ENCODE measurements at regions not wholly inside any gene's neighbourhood (a gene's known extent, or its start where the extent isn't known, plus 50 kb on each side); places are given as distances from the start of the nearest gene placed in this dataset.
A peak's percentile ranks its signal among the peaks of the same experiment; 100 is the strongest.

DNA sequence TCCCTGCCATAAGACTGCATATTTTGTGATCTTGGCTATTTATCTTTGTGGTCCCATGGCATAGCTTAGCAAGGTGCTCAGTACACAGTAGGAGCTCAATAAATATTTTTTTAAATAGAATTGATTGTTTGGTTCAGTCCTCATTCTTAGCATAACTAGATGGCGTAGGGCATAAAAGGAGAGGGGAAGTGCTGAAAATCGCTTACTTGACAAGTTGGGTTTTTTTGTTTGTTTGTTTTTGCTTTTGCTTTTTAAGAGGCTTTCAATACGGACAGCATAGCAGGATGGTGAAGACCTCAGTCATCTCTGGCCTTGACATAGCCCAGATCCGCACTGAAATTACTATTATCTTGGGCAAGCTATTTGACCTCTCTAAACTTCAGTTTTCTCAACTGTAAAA is 86.6 kb upstream of the RANBP3L start:
- intact Hi-C loops (cut with micrococcal nuclease): no loop called here
- peaks cover 37% of the 10 kb centered on the region for H3K4me1 Mint-ChIP-seq
- Histone ChIP-seq H3K36me3 (replicated peaks in 1 of 2; ENCODE audit: control insufficient read depth in 1 of 2, insufficient read depth in 2 of 2, low read length in 2 of 2) (no peaks in the 10 kb centered on the region), H3K27ac (ENCODE audit: low read depth in 1 of 2, low read length in 2 of 2) (no peak overlapping the region), H4K20me1 (ENCODE audit: insufficient read depth, low read length) (no peaks in the 10 kb centered on the region), H2AFZ (ENCODE audit: insufficient read depth, low read depth, low read length, poor library complexity, severe bottlenecking) (no peak overlapping the region), H3K4me2 (replicated peaks; ENCODE audit: extremely low read depth, low read length, poor library complexity, severe bottlenecking) (no peak overlapping the region), H3K9me3 (replicated peaks in 1 of 2; ENCODE audit: control insufficient read depth in 1 of 2, insufficient read depth in 1 of 2, low read length in 2 of 2) (no peaks in the 10 kb centered on the region), H3K4me1 (ENCODE audit: control insufficient read depth in 1 of 2, insufficient read depth in 2 of 2, low read length in 2 of 2) (peaks cover 25 to 29% of the 10 kb centered on the region in 2 donors), H3K79me2 (ENCODE audit: insufficient read depth, low read length) (no peaks in the 10 kb centered on the region), H3K27me3 (ENCODE audit: control insufficient read depth in 2 of 2, insufficient read depth in 2 of 2, low read length in 2 of 2) (no peaks in the 10 kb centered on the region), H3K4me3 (replicated peaks in 1 of 3; ENCODE audit: low read depth in 2 of 3, low read length in 3 of 3) (no peak overlapping the region), H3K9ac (ENCODE audit: insufficient read depth, low read length, poor library complexity, severe bottlenecking) (no peak overlapping the region)
- H3K27me3 Mint-ChIP-seq (ENCODE audit: low read depth in 3 of 3): peaks cover 0 to 5% (median 0%) of the 10 kb centered on the region in 3 donors
- DNase-seq: no peak
- WGBS (ENCODE audit: insufficient coverage): 80% methylated on average over 1 of the region's 4 CpGs
- TF ChIP-seq, protein P1, sequence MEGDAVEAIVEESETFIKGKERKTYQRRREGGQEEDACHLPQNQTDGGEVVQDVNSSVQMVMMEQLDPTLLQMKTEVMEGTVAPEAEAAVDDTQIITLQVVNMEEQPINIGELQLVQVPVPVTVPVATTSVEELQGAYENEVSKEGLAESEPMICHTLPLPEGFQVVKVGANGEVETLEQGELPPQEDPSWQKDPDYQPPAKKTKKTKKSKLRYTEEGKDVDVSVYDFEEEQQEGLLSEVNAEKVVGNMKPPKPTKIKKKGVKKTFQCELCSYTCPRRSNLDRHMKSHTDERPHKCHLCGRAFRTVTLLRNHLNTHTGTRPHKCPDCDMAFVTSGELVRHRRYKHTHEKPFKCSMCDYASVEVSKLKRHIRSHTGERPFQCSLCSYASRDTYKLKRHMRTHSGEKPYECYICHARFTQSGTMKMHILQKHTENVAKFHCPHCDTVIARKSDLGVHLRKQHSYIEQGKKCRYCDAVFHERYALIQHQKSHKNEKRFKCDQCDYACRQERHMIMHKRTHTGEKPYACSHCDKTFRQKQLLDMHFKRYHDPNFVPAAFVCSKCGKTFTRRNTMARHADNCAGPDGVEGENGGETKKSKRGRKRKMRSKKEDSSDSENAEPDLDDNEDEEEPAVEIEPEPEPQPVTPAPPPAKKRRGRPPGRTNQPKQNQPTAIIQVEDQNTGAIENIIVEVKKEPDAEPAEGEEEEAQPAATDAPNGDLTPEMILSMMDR (IDR thresholded peaks at IDR 0.05): no peak
- no peaks in the 10 kb centered on the region for H3K9me3 Mint-ChIP-seq
- no peak overlapping the region for H3K27ac Mint-ChIP-seq
- H3K4me3 Mint-ChIP-seq: no peak overlapping the region
- no peaks in the 10 kb centered on the region for H3K36me3 Mint-ChIP-seq

DNA sequence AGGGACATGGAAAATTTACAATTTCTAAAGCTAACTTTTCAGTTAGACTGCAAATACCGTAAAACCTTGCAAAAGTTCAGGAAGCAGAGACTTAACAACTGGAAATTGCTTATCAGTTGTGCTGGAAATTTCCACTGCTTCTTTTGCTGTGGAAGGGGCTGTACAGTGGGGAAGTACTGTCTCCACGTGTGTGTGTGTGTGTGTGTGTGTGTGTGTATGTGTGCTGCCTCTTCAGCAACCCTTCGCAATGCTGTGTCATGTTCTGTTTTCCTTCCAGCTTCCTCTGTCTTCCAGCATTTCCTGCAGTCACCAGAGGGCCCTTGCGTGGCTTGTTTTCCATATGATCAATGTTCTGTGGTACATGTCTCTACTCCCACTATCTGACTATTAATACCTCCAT is 87.5 kb upstream of the RANBP3L start:
- H3K36me3 ChIP-seq (replicated peaks in 1 of 2; ENCODE audit: control insufficient read depth in 1 of 2, insufficient read depth in 2 of 2, low read length in 2 of 2): no peaks in the 10 kb centered on the region
- intact Hi-C loops (cut with micrococcal nuclease): no loop called here
- no peaks in the 10 kb centered on the region for H3K27me3 ChIP-seq (ENCODE audit: control insufficient read depth in 2 of 2, insufficient read depth in 2 of 2, low read length in 2 of 2)
- DNase-seq: peak; percentile 61 to 77 (median 62)
- no peaks in the 10 kb centered on the region for H3K9me3 Mint-ChIP-seq
- H3K9me3 ChIP-seq (replicated peaks in 1 of 2; ENCODE audit: control insufficient read depth in 1 of 2, insufficient read depth in 1 of 2, low read length in 2 of 2): no peaks in the 10 kb centered on the region
- H3K4me2 ChIP-seq (replicated peaks; ENCODE audit: extremely low read depth, low read length, poor library complexity, severe bottlenecking): peak overlapping the region; percentile 37
- peaks cover 0 to 4% (median 0%) of the 10 kb centered on the region in 3 donors for H3K27me3 Mint-ChIP-seq (ENCODE audit: low read depth in 3 of 3)
- H3K4me3 ChIP-seq (replicated peaks in 1 of 3; ENCODE audit: low read depth in 2 of 3, low read length in 3 of 3): peak overlapping the region in 1 of 3 experiments; percentile 13
- no peak overlapping the region for H3K27ac ChIP-seq (ENCODE audit: low read depth in 1 of 2, low read length in 2 of 2)
- TF ChIP-seq, protein P1 (IDR thresholded peaks at IDR 0.05): no peak
- peak overlapping the region in 1 of 2 donors; percentile 55 for H3K4me3 Mint-ChIP-seq
- H3K4me1 Mint-ChIP-seq: peaks cover 35% of the 10 kb centered on the region
- H3K9ac ChIP-seq (ENCODE audit: insufficient read depth, low read length, poor library complexity, severe bottlenecking): no peak overlapping the region
- no peaks in the 10 kb centered on the region for H3K36me3 Mint-ChIP-seq
- no peaks in the 10 kb centered on the region for H3K79me2 ChIP-seq (ENCODE audit: insufficient read depth, low read length)
- H4K20me1 ChIP-seq (ENCODE audit: insufficient read depth, low read length): no peaks in the 10 kb centered on the region
- peak overlapping the region in 2 of 7 donors; percentile 5 to 38 for H3K27ac Mint-ChIP-seq
- 20% methylated on average over 1 of the region's 4 CpGs for WGBS (ENCODE audit: insufficient coverage)
- H3K4me1 ChIP-seq (ENCODE audit: control insufficient read depth in 1 of 2, insufficient read depth in 2 of 2, low read length in 2 of 2): peaks cover 25 to 29% of the 10 kb centered on the region in 2 donors
- peak overlapping the region; percentile 12 for H2AFZ ChIP-seq (ENCODE audit: insufficient read depth, low read depth, low read length, poor library complexity, severe bottlenecking)
